GM19467 (cell line): ENCODE measurements at regions not wholly inside any gene's neighbourhood (a gene's known extent, or its start where the extent isn't known, plus 50 kb on each side); places are given as distances from the start of the nearest gene placed in this dataset.
A peak's percentile ranks its signal among the peaks of the same experiment; 100 is the strongest.

Experiments used
- ATAC-seq: cut with Tn5 transposase; IDR thresholded peaks from one replicate; pipeline ENCODE4 v1.9.1; 2021; ENCODE audit warnings: mild to moderate bottlenecking, moderate library complexity; ENCODE audit not compliant: unreplicated experiment

DNA sequence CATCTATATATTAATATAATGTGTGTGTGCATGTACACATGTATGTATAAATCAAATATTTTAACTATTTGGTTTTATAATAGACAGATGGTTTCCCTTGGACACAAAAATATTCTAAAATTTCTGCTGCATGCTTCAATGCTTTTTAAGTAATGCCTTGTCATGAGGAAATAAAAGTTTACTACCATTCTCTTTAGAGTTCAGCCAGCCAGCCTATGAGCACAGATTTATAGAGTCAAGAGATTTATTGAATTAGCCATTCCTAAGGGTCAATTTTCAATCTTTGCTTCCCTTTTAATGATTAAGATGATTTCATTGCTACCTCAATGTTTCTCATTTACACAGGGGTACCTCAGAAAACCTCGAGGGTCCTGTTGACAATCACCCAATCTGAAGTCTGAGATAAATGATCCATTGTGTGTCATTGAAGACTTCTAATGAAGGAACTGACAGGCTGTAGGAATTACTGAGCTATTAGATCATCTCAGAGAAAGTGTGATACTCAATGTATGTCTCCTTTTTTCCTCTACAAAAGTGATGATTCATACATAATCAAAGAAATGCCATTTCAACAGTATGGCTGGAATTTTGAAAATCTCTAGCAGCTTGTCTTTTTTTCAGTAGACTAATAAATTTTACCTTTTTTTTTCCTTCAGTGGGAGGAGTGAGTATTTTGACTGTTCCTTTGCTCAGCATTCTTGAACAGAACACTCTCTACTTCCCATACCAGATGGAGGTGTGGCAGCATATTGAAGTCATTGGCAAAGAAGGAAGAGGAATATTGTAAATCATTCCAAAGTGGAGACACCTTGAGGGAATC is 222.6 kb upstream of the PCDH18 start:
- ATAC-seq: no peak

DNA sequence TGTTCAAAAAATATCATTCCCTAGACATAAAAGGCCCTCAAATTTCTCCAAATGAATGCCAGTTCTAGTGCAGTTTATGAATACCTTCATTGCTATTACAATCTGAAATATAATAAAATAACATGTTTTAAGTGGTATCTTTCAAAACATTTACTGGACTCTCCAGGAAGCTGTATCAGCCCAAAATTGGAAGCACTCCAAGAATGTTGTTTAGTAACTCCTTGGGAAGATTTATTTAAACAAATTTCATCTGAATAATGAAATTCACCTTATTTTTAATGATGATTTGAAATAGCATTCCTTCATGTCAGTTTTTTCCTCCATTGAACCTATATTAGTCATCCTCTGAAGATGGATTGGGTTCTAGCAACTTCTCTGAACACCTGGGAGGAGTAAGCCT is 217.2 kb upstream of the PCDH18 start:
- ATAC-seq: no peak

DNA sequence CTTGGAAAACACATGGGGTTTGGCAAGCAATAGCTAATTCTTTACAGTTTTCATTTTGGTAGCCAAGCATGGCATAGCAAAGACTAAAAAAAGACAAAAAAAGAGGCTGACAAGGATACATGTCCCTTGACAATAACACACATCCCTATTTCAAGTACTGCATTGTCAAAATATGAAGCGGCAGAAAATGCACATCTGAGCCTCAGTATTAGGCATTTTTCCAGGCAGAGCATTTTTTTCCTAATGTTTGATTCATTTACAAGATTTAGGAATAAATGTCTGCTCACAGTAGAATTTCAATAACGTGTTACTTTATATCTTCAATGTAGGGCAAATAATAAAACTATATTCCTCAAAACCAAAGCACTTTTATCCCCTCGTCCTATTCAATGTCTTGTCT is 216.3 kb upstream of the PCDH18 start:
- ATAC-seq: no peak

DNA sequence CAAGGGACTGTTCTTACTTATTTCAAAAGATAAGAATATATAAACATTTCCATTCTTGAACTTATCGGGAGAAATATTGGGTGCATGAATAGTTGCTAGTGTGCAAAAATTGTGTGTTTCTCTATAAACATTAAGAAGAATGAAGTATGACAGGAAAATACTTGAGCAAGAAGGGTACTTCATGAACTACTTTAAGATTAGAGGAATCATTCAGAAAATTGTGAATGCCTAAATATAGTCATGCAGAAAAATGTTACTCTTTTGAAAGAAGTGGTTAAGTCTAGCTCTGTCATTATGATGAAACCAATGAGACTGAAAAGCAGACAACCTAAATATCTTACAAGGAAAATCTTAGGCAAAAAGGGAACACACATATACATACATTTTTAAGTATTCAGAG is 207.8 kb upstream of the PCDH18 start:
- no peak for ATAC-seq

DNA sequence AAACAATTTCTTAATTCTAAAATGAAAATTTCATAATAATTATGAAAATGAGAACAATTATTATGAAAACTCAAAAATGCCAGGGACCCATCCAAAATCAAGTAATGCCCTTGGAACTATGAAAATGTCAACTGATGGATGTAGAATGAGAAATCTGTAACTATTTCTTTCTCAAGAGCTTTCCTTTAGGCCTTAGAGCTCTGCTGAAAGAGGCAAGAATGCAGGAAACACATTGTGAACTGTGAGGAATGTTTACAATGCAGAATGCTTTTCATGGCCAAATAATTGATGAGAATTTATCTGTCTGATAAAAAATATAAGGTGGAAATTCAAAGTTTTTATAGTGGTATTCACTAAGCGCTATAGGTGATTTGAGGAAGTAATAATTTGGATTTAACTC is 207.1 kb upstream of the PCDH18 start:
- no peak for ATAC-seq

DNA sequence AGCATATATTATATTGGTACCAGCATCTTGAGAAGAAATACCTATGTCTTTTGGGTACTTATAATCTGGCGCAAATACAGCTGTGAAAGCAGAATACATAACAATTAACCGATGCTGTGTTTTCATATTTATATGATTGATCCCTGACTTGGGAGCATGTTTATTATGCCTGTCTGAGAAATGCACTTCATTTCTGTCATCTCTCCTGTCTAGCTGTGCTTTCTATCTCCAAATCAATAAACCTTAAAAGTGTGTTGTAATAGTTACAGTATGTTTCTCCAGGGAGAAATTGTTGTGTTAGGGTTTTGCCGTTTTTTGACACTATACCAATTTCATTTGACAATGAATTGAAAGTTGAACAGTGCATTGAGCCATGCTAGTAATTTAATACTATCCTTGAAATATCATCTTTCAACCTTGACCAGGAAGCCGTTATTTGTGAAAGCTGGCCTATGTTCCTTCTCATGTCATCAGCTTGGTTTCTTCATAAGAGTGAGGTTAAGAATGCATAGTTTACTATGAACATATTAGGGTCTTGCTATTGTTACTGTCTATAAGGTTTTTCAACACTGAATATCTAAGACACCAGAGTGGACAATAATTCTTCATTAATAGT is 206.2 kb upstream of the PCDH18 start:
- no peak for ATAC-seq

DNA sequence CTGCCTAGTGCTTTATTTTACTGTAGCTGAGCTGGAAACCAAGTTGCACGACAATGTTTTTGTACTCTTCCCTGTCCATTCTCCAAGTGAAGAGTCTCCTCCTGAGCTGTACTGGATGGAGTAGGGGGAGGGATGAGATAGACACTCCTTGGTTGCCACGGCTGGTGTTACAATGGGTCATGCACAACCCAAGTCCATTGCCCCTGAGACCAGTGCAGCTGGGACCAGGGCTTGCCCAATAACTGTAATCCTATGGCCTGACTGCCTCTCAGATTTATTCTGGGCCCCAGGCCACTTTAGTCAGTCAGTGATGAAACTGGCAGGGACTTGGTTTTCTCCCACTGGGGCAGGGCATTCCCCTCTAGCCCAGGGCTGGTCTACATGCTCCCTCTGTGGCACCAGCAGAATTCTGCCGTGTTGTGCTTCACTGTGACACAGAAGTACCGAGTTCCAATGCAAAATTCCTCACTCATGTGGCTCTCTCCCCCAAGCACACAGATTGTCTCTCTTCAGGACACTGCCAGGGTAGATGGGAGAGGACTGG is 203.3 kb upstream of the PCDH18 start:
- ATAC-seq: no peak

DNA sequence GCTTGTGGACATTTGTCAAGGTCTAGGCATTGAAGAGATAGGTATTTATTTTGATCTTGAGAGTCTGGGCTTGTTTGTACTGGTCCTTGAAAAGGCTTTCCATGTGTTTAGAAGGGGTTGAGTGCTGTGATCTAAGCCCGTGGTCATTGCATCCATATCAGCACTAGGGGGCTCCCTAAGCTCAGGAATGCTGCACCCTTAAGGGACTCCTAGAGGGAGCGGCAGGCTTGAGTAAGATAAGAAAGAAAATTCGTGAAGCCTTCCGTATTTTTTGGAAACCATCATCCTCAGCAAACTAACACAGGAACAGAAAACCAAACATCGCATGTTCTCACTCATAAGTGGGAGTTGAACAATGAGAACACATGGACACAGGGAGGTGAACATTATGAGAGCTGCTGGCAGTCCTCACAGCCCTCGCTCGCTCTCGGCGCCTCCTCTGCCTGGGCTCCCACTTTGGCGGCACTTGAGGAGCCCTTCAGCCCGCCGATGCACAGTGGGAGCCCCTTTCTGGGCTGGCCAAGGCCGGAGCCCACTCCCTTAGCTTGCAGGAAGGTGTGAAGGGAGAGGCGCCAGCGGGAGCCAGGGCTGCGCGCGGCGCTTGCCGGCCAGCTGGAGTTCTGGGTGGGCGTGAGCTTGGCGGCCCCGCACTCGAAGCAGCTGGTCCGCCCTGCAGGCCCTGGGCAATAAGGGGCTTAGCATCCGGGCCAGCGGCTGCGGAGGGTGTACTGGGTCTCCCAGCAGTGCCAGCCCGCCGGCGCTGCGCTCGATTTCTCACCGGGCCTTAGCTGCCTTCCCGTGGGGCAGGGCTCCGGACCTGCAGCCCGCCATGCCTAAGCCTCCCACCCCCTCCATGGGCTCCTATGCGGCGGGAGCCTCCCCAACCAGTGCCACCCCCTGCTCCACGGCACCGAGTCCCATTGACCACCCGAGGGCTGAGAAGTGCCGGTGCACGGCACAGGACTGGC is 201.2 kb upstream of the PCDH18 start:
- peak; percentile 73 for ATAC-seq

DNA sequence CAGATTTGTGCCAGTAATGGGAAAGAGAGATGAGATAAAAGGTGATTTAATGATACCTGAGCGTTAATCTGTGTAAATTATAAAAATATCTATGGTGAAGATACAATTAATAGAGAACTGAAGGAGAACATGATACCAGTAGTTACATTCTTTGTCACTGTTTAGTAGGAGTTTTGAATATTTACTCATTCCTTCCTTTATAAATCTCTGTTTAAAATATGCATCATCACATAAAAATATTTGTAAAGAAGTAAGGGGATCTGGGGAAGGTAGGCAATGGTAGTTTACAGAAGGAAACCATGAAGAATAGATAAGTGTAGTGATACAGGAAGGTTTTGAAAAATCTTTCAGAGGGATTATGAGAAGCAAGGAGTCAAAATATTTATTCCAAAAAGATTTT is 190.6 kb upstream of the PCDH18 start:
- no peak for ATAC-seq

DNA sequence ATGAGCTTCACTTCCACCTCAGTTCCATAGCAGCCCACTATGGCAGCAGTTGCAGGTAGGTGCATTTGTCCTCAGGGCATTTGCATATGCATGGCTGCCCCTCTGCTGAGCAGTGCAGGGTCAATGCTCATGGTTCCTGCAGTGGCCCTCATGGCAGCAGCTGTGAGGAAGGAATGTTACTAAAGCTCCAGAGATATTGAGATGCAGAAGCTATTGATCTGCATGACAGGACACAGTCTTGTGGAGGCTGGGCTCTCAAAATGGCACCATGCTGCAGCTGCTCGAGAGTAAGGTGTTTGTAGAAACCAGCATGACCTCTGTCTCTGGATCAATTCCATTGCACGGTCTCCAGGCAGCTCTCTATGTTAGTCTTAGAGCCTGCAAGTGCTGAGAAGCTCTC is 179.2 kb upstream of the PCDH18 start:
- ATAC-seq: no peak

DNA sequence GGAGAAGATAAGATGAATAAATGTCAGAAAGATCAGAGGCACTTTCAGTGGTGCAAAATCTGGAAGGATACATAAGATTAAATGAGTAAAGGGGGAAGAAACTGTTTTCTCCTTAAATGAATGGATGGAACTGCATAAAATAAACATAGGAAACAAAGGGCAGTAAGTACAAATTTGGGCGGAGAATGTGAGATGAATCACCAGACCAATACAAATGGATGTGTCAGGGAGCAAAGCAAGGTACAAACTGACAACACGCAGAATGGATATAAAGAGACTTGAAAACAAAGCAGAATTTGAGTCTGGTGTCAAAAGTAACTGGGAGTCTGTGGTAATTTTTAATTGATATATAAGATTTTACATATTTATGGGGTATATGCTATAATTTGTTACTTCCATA is 175.3 kb upstream of the PCDH18 start:
- ATAC-seq: no peak

DNA sequence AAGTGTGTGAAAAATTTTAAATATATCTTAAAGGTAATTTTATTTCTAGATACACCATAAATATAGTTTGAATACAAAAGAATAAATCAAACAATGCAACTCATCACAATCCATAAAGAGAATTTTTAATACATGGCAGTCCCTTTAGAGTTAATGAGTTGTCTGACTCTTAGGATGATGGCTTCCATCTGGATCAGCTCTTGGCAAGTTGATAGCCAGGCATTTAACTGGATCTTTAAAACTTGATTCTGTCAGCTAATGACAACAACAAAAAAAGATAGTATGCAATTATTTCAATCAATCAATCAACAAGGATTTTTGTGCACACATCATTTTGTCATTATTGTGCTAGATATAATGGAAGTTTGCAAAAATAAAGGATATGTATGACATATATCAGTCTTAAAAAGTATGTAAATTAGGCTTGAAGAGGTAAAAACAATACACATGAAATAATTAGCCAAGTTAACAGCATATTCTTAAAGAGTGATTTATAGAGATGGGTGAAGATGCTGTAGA is 174.9 kb upstream of the PCDH18 start:
- ATAC-seq: no peak

DNA sequence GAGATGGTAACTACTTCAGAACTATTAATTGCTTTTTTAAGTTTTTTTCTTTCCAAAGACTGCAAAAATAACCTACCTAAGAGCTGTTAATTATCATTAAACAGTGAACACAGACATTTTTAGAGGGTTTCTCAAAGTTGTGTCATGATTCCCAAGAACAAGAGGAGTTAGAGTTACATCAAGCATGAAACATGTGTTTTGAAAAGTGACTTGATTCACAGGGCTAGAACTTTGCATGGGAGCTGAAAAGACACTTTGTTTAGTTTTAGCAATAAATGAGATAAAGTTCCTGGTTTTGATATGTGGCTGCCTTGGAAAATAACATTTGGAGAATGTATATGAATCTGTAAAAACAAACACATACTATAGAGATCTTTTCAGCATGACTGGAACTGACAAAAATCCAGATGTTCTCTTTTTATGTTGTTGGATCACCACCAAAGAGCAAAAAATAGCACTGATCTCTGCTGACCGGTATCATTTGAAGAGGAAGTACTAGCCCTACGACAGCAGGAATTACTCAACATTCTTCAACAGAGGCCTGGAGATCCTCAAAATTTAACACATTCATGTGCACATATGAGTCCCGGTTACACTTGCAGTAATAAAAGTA is 173.0 kb upstream of the PCDH18 start:
- ATAC-seq: no peak

DNA sequence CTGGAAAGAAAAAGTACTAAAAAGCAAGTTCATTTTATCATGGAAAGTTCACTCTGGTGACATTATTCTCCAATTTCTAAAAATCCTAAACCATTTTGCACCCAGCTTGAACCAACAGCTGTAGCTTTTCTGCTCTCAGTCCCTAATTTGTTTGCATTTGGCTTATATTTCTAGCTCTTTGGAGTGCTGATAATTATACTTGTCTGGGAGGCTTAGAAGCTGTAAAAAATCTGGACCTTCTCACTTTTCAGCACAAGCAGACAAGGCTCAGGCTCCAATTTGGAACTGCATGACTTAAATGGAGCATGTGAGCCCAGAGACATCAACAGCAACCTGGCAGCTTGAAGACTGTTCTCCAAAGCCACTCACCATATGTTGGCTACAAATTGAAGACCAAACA is 170.9 kb upstream of the PCDH18 start:
- no peak for ATAC-seq

DNA sequence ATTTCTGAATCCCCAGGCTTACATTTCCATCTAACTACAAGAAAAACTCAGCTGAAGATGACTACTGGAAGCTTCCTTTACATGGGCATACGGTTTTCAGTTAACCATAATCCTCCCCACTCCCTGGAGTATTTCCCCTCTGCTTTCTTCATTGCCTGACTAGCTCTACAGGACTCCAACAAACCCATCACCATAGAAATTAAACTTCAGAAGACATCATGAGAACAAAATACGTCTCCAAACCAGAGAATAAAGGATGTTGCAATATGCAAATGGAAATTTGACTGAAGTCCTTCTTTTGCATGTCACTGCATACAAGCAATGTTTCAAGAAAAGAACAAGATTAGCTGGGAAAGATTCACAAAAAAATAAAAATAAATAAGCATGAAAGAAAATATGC is 170.2 kb upstream of the PCDH18 start:
- ATAC-seq: no peak

DNA sequence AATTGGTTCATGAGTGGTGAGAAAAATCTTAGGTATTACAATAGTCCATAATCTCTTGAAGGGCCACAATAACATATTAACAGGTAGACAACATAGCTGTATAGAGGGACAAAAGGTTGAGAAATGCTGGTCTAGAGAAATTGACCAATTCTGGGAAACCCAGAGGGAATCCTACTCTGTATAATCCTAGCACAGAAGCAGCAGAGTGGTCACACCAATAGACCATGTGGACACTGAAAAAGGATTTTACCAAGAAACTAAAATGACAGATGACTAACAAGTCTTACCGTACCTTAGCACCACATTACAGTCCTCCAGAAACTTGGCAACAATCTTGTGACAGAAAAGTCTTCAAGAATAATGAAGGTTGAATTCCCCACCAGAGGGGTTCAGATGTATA is 169.1 kb upstream of the PCDH18 start:
- ATAC-seq: no peak

DNA sequence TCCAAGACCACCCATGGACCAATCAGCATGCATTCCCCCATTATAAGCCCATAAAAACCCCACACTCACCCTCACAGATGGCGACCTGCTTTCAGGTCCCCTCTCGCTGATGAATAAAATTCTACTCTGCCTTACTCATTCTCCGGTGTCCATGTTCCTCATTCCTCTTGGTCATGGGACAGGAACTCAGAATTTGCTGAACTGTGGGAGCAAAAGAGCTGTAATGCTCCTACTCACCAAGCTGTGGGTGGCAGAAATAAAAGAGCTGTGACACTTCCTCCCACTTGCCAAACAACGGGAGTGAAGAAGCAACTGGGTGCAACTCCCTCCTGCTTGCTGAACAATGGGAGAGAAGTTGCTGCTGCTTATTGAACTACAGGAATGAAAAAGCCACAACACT is 168.5 kb upstream of the PCDH18 start:
- ATAC-seq: no peak

DNA sequence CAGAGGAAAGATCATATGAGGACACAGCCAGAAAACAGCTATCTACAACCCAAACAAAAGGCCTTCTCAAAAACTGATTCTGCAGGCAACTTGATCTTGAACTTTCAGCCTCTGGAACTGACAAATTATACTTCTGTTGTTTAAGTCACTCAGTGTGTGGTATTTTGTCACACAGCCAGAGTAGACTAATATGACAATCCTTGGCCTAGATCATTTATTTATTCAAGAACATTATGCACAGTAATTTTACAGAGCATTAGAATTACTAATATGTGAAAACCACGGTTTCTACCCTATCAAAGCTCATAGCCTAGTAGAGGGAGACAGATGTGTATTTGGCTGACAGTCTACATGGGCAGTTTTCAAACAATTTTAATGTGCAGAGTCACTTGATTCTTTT is 167.8 kb upstream of the PCDH18 start:
- no peak for ATAC-seq

DNA sequence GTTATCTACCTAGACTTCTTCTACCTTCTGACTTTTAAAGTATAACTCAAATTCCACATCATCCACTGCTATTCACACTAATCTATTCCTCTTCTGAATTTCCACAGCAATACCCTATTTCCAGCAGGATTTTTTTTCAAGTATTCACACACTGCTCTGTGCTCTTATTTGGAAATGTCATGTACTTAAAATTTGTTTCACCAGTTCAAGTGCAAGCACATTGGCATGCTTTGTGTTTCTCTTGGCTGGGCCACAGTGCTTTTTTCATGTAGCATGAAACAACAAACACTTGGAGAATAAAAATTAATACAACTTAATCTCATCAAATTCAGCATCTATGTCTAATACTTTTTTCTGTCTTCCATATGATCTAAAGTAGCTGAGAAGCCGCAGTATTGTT is 161.8 kb upstream of the PCDH18 start:
- ATAC-seq: no peak

DNA sequence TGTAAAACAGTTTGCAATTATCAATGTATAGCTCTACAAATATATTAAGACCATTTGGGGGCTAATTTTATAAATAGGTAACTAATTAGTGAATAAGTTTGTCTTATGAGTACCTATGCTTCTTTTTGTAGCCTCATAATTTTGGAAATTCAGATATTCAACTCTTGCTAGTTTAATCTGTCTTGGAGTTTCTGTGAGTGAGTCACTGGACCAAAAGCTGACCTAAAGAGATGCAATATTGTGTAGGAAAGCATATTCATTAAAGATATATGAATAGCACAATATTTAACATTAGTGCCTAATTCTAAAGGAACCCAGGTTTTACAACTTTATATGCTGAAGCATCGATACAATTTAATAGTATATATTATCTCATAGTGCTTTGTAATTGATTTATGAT is 161.3 kb upstream of the PCDH18 start:
- no peak for ATAC-seq

DNA sequence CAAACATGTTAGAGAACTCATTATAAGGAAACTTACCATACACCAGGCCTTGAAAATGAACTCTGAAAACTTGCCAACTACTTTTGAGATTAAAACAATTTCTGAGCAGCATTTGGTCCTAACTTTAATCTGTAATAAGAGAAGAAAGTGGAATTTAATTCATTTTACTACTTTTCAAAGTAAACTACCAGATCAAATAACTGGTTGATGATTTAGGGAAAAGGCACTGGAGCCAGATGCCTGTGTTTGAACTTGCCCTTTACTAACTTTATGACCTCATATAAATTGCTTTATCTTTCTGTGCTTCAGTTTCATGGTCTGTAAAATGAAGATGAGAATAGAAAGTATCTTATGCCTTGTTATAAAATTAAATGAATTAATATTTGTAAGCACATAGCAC is 159.9 kb upstream of the PCDH18 start:
- no peak for ATAC-seq
